Kidney (tissue), 13 donors: ENCODE measurements at regions not wholly inside any gene's neighbourhood (a gene's known extent, or its start where the extent isn't known, plus 50 kb on each side); places are given as distances from the start of the nearest gene placed in this dataset.

ENCODE experiments used
- DNase-seq, 5 donors: peaks; one replicate each; pipeline ENCODE4 v3.0.0-alpha.2; 2013 to 2020
- FAIRE-seq: peaks from 2 replicates; lab custom pipeline; 2012; peaks lifted over from hg19 to GRCh38; lab: Jason Lieb, UNC
- H3K27ac ChIP-seq, 2 donors: one replicate each; pipeline ENCODE4 v1.7.0; 2013; ENCODE audit warnings: low read depth in 2 of 2, low read length in 2 of 2, inconsistent platforms in 1 of 2
- H3K27me3 ChIP-seq: one replicate; pipeline ENCODE4 v1.7.1; 2013; ENCODE audit warnings: low read length, inconsistent platforms; ENCODE audit not compliant: control insufficient read depth, insufficient read depth
- H3K36me3 ChIP-seq, 3 donors: one replicate each; pipeline versions ENCODE4 v1.7.0 to v1.7.1; 2013; ENCODE audit warnings: low read length in 3 of 3, control low read depth in 1 of 3, inconsistent platforms in 1 of 3; ENCODE audit not compliant: insufficient read depth in 3 of 3, control insufficient read depth in 2 of 3
- H3K4me1 ChIP-seq, 3 donors: one replicate each; pipeline versions ENCODE4 v1.7.0 to v1.7.1; 2013; ENCODE audit warnings: low read length in 3 of 3, inconsistent platforms in 1 of 3, low read depth in 1 of 3; ENCODE audit not compliant: control insufficient read depth in 2 of 3, insufficient read depth in 2 of 3
- H3K4me3 ChIP-seq, 3 donors: one replicate each; pipeline versions ENCODE4 v1.7.0 to v1.8.1; 2013; ENCODE audit warnings: low read length in 3 of 3, control low read depth in 1 of 3, inconsistent platforms in 1 of 3
- H3K9ac ChIP-seq, 3 donors: one replicate each; pipeline versions ENCODE4 v1.7.0 to v1.7.1; 2013; ENCODE audit warnings: low read length in 3 of 3, control low read depth in 1 of 3, inconsistent platforms in 1 of 3
- H3K9me3 ChIP-seq, 3 donors: one replicate each; pipeline versions ENCODE4 v1.7.0 to v1.7.1; 2013; ENCODE audit warnings: low read length in 3 of 3, control low read depth in 1 of 3, inconsistent platforms in 1 of 3; ENCODE audit not compliant: control insufficient read depth in 2 of 3, insufficient read depth in 1 of 3
- intact Hi-C: fragments of 100-400 bp; cut with DNase I; formaldehyde crosslinking; loops from one replicate; pipeline ENCODE4 v1.11.1; 2022
- TF ChIP-seq, protein P1 (sequence below): IDR thresholded peaks from 3 replicates; pipeline ENCODE4 v1.5.1; 2012; ENCODE audit warnings: mild to moderate bottlenecking, moderate library complexity, borderline replicate concordance; ENCODE audit not compliant: insufficient read depth; ENCODE audit errors: extremely low read depth
- donor health status: control.
- donor health status: control.
- donor health status: control.
- donor health status: control.
- donor health status: control.
- donor health status: DM: yes; HTN: yes; CAD: no.
- donor health status: Normal renal cell carcinoma (clear cell type).

DNA sequence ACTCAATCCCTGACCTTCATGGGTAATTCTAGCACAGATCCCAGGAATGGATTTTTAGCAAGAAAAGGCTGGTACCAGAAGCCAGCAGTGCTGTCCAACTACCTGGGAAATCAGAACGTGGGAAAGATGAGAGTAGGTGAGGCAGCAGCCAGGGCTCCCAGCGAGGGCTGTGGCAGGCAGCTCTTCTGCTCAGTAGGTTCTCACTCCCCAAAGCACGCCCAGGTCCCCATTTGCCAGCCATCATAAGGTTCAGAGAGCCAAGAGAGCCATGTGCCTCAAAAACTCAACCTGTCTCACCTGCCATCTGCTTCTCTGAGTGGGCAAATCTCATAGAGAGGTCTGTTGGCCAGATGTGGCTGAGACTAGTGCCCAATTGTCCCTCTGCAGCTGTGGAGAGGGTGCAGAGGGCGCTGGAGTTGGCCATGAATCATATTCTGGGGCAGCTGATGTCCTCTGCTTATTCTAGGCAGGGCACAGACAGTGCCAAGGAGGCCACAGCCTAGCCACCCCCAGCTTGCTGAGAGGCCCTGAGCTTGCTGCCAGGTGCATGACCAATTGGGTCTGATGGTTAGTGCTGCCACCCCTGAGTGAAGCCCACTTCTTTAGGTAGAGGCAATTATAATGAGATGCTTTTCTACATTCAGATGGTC lies 81.7 kb upstream of the GATB start:
- no peak for FAIRE-seq
- intact Hi-C loops, result no loop called here
- Histone ChIP-seq H3K27ac (no peak overlapping the region), H3K36me3 (no peaks in the 10 kb centered on the region), H3K4me3 (no peak overlapping the region), H3K9ac (no peak overlapping the region), H3K27me3 (no peaks in the 10 kb centered on the region), H3K4me1 (no peaks in the 10 kb centered on the region), H3K9me3 (no peaks in the 10 kb centered on the region)
- DNase-seq, result no peak
- TF ChIP-seq, protein P1, sequence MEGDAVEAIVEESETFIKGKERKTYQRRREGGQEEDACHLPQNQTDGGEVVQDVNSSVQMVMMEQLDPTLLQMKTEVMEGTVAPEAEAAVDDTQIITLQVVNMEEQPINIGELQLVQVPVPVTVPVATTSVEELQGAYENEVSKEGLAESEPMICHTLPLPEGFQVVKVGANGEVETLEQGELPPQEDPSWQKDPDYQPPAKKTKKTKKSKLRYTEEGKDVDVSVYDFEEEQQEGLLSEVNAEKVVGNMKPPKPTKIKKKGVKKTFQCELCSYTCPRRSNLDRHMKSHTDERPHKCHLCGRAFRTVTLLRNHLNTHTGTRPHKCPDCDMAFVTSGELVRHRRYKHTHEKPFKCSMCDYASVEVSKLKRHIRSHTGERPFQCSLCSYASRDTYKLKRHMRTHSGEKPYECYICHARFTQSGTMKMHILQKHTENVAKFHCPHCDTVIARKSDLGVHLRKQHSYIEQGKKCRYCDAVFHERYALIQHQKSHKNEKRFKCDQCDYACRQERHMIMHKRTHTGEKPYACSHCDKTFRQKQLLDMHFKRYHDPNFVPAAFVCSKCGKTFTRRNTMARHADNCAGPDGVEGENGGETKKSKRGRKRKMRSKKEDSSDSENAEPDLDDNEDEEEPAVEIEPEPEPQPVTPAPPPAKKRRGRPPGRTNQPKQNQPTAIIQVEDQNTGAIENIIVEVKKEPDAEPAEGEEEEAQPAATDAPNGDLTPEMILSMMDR, result no peak

DNA sequence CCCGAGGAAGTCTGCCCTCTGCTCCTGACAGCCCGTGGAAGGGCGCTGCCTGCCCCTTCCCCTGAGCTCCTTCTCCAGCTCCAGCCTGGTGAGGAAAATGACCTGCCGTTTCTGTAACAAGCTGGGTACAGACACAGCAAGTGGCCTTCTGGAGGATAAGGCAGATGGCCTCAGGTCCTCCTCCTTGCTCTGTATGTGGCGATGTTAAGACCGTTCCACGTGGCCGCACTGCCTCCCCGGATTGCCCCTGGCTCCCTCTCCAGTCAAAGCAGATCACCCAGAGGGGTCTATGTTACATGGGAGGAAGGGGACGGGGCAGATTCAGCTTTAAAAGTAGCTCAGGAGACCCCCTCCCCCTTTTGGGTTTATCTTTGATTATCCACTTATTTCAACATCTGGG lies 80.3 kb upstream of the GATB start:
- TF ChIP-seq, protein P1, result no peak
- DNase-seq (no peak), FAIRE-seq (no peak)
- H3K27me3 ChIP-seq, result no peaks in the 10 kb centered on the region
- H3K4me1 ChIP-seq, result no peaks in the 10 kb centered on the region
- no peaks in the 10 kb centered on the region for H3K36me3 ChIP-seq
- no peaks in the 10 kb centered on the region for H3K9me3 ChIP-seq
- no peak overlapping the region for H3K4me3 ChIP-seq
- intact Hi-C loops, result no loop called here
- no peak overlapping the region for H3K9ac ChIP-seq
- H3K27ac ChIP-seq, result no peak overlapping the region

DNA sequence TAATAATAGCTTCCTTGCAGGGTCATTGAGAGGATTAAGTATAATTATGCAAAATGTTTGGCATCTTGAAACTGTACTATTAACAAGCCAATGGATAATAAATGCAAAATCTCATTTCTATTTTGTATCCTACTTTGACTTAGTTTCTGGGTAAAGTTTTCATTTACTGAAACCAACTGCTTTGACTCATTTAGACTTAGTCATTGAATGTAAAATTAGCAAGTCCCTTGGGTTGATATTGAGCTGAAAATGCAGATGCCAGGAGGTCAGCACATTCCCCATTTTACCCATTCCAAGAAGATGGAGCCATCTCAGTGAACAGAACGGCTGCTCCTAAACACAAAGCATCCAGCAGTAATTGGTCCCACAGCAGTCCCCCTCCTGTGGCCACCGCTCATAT lies 74.7 kb upstream of the GATB start:
- intact Hi-C loops, result no loop called here
- no peak overlapping the region for H3K9ac ChIP-seq
- H3K36me3 ChIP-seq, result no peaks in the 10 kb centered on the region
- H3K27ac ChIP-seq, result no peak overlapping the region
- no peaks in the 10 kb centered on the region for H3K4me1 ChIP-seq
- FAIRE-seq (no peak), DNase-seq (no peak)
- no peaks in the 10 kb centered on the region for H3K9me3 ChIP-seq
- H3K4me3 ChIP-seq, result no peak overlapping the region
- TF ChIP-seq, protein P1, result no peak
- no peaks in the 10 kb centered on the region for H3K27me3 ChIP-seq

DNA sequence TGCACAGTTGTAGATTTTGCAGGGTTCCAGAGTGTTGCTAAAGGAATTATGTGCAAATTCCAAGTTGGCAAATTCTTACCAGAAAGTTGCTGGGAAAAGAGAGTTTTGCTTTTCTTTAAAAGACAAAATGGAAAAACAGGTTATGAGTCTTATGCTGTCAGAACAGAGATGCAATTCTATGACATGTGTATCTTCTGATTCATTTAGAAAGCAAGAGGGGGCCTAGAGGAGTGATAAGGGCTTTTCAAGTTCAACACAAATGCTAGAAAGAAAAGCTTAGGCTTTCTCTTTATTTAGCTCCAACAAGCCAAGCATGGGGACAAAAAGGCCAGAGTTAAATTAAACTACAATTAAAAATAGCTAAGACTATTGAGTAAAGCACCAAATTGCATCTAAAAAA lies 72.4 kb upstream of the GATB start:
- no peak overlapping the region for H3K27ac ChIP-seq
- no peaks in the 10 kb centered on the region for H3K9me3 ChIP-seq
- intact Hi-C loops, result no loop called here
- H3K4me3 ChIP-seq, result no peak overlapping the region
- TF ChIP-seq, protein P1, result no peak
- FAIRE-seq, result no peak
- H3K4me1 ChIP-seq, result no peaks in the 10 kb centered on the region
- no peaks in the 10 kb centered on the region for H3K36me3 ChIP-seq
- no peaks in the 10 kb centered on the region for H3K27me3 ChIP-seq
- no peak for DNase-seq
- no peak overlapping the region for H3K9ac ChIP-seq
